Neural cell (in vitro differentiated cells): ENCODE measurements at regions not wholly inside any gene's neighbourhood (a gene's known extent, or its start where the extent isn't known, plus 50 kb on each side); places are given as distances from the start of the nearest gene placed in this dataset.

Experiments used
- EP300 ChIP-seq: fragments of 450-650 bp; conservative IDR thresholded peaks from 2 replicates; pipeline ENCODE4 v1.6.1; 2014; ENCODE audit warnings: antibody characterized with exemption, mild to moderate bottlenecking, moderate library complexity; ENCODE audit not compliant: poor library complexity, severe bottlenecking
- EZH2 ChIP-seq: fragments of 200-600, 300-800 bp; shearing (Covaris generic), sonication (generic); IDR thresholded peaks from 2 replicates; pipeline ENCODE4 v1.6.1; 2014; ENCODE audit warnings: antibody characterized with exemption, low read length, borderline replicate concordance, mild to moderate bottlenecking; ENCODE audit not compliant: insufficient read depth, poor library complexity, severe bottlenecking
- POLR2AphosphoS5 ChIP-seq: IDR thresholded peaks from 2 replicates; pipeline ENCODE4 v1.6.1; 2012
- RAD21 ChIP-seq: fragments of 450-650 bp; conservative IDR thresholded peaks from 2 replicates; pipeline ENCODE4 v1.6.1; 2014; ENCODE audit warnings: antibody characterized with exemption, mild to moderate bottlenecking, moderate library complexity
- TAF1 ChIP-seq: IDR thresholded peaks from 2 replicates; pipeline ENCODE4 v1.6.1; 2012; ENCODE audit warnings: low read depth
- TF ChIP-seq, protein P1 (sequence below): fragments of 450-650 bp; IDR thresholded peaks from 2 replicates; pipeline ENCODE4 v1.5.1; 2014; ENCODE audit warnings: antibody characterized with exemption, mild to moderate bottlenecking, moderate library complexity; ENCODE audit not compliant: poor library complexity, severe bottlenecking
- TF ChIP-seq, protein P2 (sequence below): IDR thresholded peaks from 2 replicates; pipeline ENCODE4 v1.6.1; 2012; ENCODE audit warnings: borderline replicate concordance

DNA sequence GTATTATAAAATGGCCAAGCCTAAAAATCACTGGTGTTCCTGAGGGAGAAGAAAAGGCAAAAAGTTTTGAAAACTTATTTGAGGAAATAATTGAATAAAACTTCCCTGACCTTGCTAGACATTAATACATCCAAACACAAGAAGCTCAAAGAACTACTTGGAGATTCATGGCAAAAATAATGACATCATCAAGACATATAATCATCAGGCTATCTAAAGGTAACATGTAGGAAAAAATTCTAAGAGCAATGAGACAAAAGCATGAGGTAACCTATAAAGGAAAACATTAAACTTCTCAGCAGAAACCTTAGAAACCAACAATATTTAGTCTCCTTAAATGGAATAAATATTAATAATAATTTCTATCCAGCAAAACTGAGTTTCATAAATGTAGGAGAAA lies 887.6 kb downstream of the PCDH19 start:
- TF ChIP-seq POLR2AphosphoS5: no peak
- TF ChIP-seq, protein P1, sequence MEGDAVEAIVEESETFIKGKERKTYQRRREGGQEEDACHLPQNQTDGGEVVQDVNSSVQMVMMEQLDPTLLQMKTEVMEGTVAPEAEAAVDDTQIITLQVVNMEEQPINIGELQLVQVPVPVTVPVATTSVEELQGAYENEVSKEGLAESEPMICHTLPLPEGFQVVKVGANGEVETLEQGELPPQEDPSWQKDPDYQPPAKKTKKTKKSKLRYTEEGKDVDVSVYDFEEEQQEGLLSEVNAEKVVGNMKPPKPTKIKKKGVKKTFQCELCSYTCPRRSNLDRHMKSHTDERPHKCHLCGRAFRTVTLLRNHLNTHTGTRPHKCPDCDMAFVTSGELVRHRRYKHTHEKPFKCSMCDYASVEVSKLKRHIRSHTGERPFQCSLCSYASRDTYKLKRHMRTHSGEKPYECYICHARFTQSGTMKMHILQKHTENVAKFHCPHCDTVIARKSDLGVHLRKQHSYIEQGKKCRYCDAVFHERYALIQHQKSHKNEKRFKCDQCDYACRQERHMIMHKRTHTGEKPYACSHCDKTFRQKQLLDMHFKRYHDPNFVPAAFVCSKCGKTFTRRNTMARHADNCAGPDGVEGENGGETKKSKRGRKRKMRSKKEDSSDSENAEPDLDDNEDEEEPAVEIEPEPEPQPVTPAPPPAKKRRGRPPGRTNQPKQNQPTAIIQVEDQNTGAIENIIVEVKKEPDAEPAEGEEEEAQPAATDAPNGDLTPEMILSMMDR: no peak
- TF ChIP-seq TAF1: no peak
- TF ChIP-seq EZH2: no peak
- TF ChIP-seq, protein P2, sequence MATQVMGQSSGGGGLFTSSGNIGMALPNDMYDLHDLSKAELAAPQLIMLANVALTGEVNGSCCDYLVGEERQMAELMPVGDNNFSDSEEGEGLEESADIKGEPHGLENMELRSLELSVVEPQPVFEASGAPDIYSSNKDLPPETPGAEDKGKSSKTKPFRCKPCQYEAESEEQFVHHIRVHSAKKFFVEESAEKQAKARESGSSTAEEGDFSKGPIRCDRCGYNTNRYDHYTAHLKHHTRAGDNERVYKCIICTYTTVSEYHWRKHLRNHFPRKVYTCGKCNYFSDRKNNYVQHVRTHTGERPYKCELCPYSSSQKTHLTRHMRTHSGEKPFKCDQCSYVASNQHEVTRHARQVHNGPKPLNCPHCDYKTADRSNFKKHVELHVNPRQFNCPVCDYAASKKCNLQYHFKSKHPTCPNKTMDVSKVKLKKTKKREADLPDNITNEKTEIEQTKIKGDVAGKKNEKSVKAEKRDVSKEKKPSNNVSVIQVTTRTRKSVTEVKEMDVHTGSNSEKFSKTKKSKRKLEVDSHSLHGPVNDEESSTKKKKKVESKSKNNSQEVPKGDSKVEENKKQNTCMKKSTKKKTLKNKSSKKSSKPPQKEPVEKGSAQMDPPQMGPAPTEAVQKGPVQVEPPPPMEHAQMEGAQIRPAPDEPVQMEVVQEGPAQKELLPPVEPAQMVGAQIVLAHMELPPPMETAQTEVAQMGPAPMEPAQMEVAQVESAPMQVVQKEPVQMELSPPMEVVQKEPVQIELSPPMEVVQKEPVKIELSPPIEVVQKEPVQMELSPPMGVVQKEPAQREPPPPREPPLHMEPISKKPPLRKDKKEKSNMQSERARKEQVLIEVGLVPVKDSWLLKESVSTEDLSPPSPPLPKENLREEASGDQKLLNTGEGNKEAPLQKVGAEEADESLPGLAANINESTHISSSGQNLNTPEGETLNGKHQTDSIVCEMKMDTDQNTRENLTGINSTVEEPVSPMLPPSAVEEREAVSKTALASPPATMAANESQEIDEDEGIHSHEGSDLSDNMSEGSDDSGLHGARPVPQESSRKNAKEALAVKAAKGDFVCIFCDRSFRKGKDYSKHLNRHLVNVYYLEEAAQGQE: no peak
- TF ChIP-seq RAD21: no peak
- TF ChIP-seq EP300: no peak
